ENCODE measurements at regions not wholly inside any gene's neighbourhood (a gene's known extent, or its start where the extent isn't known, plus 50 kb on each side); places are given as distances from the start of the nearest gene placed in this dataset.

GRCh38 chr3:27623085-27623753, 98.9 kb downstream of the EOMES start:
- Mint-ChIP-seq H3K27me3 (ENCODE audit: insufficient read depth, low read depth, poor library complexity) (peaks cover 2% of the 10 kb centered on the region), H3K9me3 (peaks cover 4% of the 10 kb centered on the region; the same call in 2 of the 3 replicates), H3K27ac (no peak overlapping the region), H3K36me3 (ENCODE audit: low read depth) (no peaks in the 10 kb centered on the region), H3K4me3 (no peak overlapping the region), H3K4me1 (peaks cover 5% of the 10 kb centered on the region; the same call in 2 of the 3 replicates)
- no peaks in the 10 kb centered on the region for H3K79me2 ChIP-seq (replicated peaks; ENCODE audit: insufficient read depth)
- H3K4me2 ChIP-seq: no peak overlapping the region
- no peaks in the 10 kb centered on the region for H3K36me3 ChIP-seq (ENCODE audit: insufficient read depth)
- H3K4me3 ChIP-seq: no peak overlapping the region
- no peak overlapping the region for H3K27ac ChIP-seq (ENCODE audit: low read depth)
- no peaks in the 10 kb centered on the region for H3F3A ChIP-seq (replicated peaks; ENCODE audit: low read depth)
- TF ChIP-seq EZH2phosphoT487 (IDR thresholded peaks at IDR 0.05; ENCODE audit: unreplicated experiment) (no peak), ZNF462 (CRISPR knock-in tag; IDR thresholded peaks at IDR 0.05) (no peak), NANOG (IDR thresholded peaks at IDR 0.05; ENCODE audit: borderline replicate concordance) (no peak), EZH2 (IDR thresholded peaks at IDR 0.05; ENCODE audit: low read depth, unreplicated experiment) (no peak), REST (IDR thresholded peaks at IDR 0.05; ENCODE audit: unreplicated experiment) (no peak), ZNF331 (CRISPR knock-in tag; IDR thresholded peaks at IDR 0.05; ENCODE audit: low read depth) (no peak), ETS1 (IDR thresholded peaks at IDR 0.05) (no peak), CREB1 (CRISPR knock-in tag; IDR thresholded peaks at IDR 0.05; ENCODE audit: low read depth) (no peak), ZNF114 (CRISPR knock-in tag; IDR thresholded peaks at IDR 0.05) (no peak), POLR2AphosphoS5 (IDR thresholded peaks at IDR 0.05; ENCODE audit: low read depth) (no peak), JUNB (IDR thresholded peaks at IDR 0.05; ENCODE audit: unreplicated experiment) (no peak), CTCF (conservative IDR thresholded peaks at IDR 0.05; ENCODE audit: low read depth in 2 of 2) (no peak), STAT1 (IDR thresholded peaks at IDR 0.05; ENCODE audit: unreplicated experiment) (no peak)
- no peaks in the 10 kb centered on the region for H3K4me1 ChIP-seq (ENCODE audit: insufficient read depth)
- ATAC-seq (no peak), DNase-seq (ENCODE audit: low spot score) (no peak)
- no peaks in the 10 kb centered on the region for H3K27me3 ChIP-seq (ENCODE audit: insufficient read depth)
- no peak overlapping the region for H2AFZ ChIP-seq
- H4K20me1 ChIP-seq (replicated peaks; ENCODE audit: insufficient read depth): no peaks in the 10 kb centered on the region
- peaks cover 4% of the 10 kb centered on the region for H3K9me2 ChIP-seq (ENCODE audit: insufficient read depth)

Measured in GM23338 (cell line).